Upper lobe of left lung (tissue), 4 donors: ENCODE measurements at regions not wholly inside any gene's neighbourhood (a gene's known extent, or its start where the extent isn't known, plus 50 kb on each side); places are given as distances from the start of the nearest gene placed in this dataset.

ENCODE experiments used
- POLR2A ChIP-seq, 4 donors: fragments of 450-650 bp; IDR thresholded peaks; one replicate each; pipeline ENCODE4 v1.5.1; 2016 to 2017; ENCODE audit warnings: antibody characterized with exemption in 4 of 4, mild to moderate bottlenecking in 2 of 4
- POLR2AphosphoS5 ChIP-seq, 2 donors: sonication (generic); formaldehyde crosslinking; IDR thresholded peaks; one replicate each; pipeline ENCODE4 v1.5.1; 2017; ENCODE audit warnings: antibody characterized with exemption in 2 of 2

DNA sequence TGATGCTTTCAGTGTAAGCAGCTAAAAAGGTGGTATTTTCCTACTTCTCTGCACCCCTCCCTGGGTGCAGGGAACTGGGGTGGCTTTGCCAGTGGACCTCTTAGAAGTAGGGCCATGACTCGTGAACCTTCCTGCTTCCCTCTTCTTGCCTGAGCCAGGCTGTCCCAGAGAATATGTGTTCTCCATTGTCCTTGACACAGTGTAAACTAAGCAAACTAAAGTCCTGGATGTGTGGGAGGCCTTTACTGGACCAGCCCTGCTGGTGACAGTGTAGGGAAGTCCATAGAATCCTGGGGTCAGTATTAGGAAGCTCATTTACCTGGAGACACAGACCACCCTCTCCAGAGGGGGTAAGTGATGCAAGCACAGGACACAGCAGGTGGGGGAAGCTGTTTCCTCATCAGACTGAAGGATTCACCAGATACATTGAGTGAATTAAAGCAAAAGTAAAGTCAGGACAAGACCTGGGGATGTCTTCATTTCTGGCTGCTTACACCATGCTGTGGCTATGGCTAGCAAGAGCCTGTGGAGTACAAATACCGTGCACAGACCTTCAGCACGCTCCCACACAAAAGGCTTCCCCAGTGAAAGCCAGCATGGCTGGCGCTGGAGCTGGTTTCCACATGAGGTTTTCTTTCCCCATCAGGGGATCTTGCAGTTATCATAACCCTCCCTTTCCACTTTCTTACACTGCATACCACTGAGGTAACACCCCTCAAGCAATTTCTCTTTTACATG, 64.8 kb upstream of the LPP start:
- TF ChIP-seq POLR2AphosphoS5 (IDR thresholded peaks at IDR 0.05) (no peak), POLR2A (IDR thresholded peaks at IDR 0.05) (no peak)
